ENCODE measurements at regions not wholly inside any gene's neighbourhood (a gene's known extent, or its start where the extent isn't known, plus 50 kb on each side); places are given as distances from the start of the nearest gene placed in this dataset.
"Not testable (repeated sequence)": the region's sequence is repeated elsewhere in the genome, so short reads cannot be mapped to it uniquely, and the experiment has no call there.

DNA sequence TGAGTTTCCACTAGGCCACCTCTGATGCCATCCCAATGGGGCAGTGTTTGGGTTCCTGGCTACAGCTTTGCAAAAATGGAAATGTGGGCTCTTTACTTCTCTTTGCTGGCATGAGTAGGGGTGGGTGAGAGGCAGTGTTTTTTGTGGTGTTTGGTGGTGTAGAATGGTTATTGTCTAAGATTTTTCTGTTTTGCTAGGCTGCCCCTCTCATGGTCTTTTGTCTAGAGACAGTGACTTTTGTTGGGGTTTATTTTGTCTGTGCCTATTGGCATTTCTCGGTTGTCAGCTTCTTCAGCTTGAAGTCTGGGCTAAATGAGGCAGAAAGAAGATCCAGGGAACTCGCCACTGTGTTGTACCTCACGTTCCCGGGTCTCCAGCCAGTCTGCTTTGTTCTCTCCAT is 112.1 kb downstream of the CENPF start:
- no peak for DNase-seq

DNA sequence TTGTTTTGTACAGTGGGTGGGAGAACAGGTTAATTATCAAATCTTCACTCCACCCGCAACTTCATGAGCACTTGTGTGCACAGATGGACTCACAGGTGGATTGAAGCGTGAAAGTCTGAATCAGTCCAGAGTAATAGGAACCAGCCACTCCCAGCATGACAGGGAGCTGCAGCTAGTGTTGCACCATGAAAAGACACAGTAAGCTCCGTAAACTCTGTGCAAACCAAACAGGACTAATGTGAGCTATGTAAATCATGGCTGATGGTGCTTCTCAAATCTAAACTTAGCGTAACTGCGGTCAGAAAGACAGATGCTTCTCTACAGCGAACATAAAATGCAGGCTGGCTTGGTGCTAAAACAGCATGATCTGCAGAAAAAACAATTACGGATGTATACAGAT is 114.4 kb downstream of the CENPF start:
- no peak for DNase-seq

DNA sequence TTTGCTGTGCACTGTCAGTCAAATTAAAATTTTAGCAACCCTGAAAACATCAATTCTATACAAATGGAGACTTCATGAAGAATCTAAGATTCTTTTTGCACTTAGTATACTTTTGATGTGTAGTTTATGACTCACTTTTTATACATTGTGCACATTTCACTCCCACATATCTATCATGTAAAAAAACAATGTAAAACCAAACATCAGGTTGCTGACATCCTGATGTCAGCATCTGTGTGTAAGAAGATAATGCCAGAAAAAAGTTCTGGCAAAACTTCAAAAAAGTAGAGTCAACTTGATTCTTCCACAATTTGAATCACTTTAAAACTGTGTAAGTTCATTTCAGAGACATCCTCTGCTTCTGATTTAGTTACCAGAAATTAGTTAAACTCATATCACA is 115.7 kb downstream of the CENPF start:
- no peak for DNase-seq

DNA sequence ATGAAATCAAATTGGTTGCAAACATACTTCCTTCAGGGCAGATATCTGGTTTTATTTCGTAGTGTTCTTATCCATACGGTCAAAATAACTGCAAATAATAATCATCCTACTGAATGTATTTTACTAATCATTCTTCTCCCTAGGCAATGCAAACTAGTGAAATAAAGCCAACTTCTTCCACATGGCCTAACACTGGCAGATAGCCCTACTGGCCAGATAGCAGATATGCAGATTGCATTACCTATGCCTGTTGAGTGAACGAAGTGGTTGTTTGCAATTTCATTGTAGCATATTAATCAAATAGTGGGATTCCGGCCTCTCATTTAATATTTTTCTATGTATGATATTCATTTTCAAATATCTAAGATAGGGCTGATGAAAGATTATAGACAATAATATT is 116.2 kb downstream of the CENPF start:
- DNase-seq = no peak

DNA sequence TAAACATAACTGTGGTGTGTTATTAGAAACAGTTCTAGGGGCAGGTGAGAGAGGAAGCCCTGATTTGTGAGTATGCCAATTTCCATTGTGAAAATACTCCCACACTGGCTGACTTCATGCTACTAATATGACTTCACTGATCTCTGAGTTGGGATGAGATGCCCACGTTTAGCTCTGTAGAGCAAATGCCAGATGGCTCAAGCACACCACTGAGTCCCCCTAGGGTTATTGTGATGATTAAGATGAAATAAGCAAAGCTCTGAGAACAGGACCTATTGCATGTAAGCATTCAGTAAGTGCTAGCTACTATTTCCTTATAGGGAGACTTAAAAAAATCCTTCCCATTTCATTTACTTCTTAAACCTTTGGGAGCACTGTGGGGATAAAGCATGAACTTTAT is 117.6 kb downstream of the CENPF start:
- DNase-seq = no peak

DNA sequence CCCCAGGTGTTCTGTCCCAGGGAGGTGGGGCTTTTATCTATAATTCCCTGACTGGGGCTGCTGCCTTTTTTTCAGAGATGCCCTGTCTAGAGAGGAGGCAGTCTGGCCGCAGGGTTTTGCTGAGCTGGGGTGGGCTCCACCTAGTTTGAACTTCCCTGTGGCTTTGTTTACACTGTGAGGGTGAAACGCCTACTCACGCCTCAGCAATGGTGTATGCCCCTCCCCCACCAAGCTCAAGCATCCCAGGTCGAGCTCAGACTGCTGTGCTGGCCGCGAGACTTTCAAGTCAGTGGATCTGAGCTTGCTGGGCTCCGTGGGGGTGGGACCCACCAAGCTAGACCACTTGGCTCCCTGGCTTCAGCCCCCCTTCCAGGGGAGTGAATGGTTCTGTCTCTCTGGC is 124.3 kb downstream of the CENPF start:
- DNase-seq = no peak

DNA sequence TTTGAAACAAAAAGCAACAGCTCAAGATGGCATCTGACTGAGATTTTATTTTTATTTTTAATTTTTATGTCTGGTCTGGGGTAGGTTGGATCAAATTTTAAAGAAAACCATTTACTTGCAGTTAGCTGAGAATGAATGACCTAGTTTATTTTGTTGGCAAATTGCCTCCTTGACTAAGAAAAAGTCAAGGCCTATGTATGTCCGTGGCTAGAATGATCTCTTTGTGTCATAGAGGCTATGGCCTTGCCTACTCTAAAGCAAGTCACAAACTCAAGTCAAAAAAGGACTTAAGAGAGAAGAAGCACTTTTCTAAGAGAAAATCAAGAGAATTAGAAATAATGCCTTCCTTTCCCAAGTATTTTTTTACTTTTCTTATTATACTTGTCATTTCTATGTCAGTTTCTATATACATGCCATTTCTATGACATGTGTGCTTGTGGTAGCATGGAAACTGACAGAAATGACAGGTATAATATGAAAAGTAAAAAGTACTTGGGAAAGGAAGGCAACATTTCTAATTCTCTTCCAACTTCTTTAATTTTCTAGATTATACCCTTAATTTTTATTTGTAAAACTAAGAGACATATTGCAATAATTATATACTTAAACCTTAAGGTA is 136.7 kb downstream of the CENPF start:
- DNase-seq = no peak

DNA sequence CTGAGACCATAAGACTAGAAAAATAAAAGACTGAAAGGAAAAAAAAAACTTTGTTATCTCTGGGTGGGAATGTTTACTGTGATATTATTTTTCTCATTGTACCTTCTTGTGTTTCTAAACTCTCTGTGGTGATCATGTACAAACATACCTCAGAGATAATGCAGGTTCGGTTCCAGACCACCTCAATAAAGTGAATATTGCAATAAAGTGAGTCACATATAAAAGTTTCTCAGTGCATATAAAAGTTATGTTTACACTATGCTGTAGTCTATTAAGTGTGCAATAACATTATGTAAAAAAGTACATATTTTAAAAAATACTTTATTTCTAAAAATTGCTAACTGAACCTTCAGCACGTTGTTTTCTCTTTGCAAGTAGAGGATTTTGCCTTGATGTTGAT is 137.5 kb downstream of the CENPF start:
- no peak for DNase-seq

DNA sequence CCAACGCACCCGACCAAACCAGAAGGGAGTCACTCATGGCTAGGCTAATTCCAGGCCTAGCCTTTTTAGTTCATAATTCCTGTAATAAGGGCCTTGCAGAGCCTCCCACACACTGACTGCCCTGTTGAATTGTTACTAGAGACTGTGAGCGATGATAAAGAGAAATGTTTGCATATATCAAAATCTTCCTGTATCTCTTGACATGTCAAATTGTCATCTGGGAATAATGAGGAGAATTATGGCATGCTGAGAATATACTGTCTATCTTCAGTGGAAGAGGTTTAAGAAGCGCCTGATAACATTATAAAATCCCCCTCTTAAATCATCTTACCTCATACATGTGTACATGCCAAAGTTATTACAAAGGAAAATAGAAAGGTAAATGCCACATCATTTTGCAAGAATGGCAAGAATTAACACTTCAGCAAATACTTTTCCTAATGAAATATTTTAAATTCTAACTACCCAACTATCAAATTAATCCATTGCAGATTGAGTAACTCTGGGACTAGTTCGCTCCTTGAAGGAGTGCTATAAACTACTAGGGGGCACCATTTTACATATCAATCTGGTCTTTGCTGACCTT is 144.1 kb downstream of the CENPF start:
- no peak for DNase-seq

DNA sequence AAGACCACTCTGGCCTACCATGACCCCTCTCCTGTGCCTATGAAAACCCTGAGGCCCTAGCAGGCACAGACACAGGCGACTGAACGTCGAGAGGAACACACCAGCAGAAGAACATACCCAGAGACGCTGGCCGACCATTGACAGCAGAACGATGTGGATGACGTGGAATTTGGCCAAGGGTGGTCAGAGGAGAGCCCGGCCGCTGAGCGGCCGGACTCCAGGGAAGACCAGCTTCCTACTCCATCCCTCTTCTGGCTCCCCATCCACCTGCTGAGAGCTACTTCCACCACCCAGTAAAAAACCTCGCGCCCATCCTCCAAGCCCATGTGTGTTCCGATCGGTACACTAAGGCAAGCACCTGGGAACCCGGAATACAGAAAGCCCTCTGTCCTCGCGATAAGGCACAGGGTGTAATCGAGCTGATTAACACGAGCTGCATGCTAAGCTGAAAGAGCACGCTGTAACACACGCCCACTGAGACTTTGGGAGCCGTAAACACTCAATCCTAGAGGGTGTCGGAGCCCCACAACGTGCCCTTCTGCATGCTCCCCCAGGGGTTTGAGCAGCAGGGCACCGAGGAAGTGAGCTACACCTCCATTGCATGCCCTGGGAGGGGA is 150.3 kb downstream of the CENPF start:
- no peak for DNase-seq

DNA sequence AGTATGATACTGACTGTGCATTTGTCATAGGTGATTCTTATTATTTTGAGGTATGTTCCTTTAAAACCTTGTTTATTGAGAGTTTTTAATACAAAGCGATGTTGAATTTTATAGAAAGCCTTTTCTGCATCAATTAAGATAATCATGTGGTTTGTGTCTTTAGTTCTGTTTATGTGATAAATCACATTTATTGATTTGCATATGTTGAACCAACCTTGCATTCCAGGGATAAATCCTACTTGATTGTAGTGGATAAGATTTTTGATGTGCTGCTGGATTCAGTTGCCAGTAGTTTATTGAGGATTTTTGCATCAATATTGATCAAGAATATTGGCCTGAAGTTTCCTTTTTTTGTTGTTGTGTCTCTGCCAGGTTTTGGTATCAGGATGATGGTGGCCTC is 158.0 kb downstream of the CENPF start:
- DNase-seq = no peak

DNA sequence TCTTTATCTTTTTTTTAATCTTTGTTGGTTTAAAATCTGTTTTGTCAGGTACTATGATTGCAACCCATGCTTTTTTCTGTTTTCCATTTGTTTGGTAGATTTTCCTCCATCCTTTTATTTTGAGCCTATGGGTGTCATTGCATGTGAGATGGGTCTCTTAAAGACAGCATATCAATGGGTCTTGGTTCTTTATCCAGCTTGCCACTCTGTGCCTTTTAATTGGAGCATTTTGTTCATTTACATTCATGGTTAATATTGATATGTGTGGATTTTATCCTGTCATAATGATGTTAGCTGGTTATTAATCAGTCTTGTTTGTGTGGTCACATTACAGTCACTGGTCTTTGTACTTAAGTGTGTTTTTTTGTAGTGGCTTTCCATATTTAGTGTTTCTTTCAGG is 159.9 kb downstream of the CENPF start:
- DNase-seq = no peak

DNA sequence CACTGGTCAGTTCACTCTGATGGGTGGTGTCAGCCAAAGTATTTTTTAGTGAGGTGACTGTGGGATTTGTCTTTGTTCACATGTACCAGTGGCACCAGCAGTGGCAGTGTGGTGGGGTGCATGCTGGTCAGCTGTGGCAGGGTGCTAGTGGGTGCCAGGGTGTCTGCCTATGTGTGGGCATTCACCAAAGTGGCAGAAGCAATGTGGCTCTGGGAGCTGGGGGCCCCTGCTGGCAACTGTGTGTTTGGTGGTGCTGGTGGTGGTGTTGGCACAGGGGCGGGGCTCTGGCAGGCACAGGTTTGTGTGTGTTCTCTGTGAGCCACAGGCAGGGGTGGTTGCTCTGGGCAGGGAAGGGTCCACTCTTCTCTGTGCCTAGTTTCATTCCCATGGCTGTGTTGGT is 161.5 kb downstream of the CENPF start:
- no peak for DNase-seq

DNA sequence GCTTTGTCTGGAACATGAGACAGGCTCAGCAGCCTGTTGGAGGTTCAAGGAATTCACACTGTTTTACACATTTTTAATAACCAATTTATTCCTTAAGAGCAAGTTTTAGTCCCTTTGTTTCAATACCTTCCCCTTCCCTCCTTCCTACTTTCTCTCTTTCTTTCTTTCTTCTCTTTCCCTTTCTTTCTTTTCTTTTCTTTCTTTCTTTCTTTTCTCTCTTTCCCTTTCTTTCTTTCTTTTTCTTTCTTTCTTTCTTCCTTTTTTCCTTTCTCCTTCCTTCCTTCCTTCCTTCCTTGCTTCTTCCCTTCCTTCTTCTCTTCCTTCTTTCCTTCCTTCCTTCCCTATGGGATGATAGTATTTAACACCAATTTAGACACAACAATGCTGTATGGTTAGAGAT is 164.2 kb downstream of the CENPF start:
- no peak for DNase-seq

DNA sequence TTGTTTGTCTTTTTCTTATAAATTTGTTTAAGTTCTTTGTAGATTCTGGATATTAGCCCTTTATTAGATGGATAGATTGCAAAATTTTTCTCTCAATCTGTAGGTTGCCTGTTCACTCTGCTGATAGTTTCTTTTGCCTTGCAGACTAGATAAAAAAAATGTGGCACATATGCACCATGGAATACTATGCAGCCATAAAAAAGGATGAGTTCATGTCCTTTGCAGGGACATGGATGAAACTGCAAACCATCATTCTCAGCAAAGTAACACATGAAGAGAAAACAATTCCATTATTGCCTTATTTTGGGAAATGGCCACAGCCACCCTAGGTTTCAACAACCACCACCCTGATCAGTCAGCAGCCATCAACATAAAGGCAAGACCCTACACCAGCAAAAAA is 166.7 kb downstream of the CENPF start:
- not testable (repeated sequence) for DNase-seq

DNA sequence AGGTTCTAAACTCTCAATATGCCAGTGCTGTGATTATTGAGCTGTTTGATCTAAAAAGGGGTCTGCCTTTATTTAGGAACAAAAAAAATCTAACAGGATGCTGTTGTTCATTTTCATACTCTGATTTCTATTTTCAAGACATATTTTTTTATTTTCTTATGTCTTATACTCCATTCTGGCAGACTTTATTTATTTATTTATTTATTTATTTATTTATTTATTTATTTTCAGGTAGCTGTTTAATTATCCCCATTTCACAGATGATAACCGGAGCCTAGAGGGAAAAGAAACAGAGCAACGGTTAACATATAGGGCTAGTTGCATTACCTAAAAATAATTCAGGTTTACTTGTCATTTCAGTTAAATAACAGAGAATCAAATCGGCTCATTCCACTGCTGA is 174.4 kb downstream of the CENPF start:
- no peak for DNase-seq

DNA sequence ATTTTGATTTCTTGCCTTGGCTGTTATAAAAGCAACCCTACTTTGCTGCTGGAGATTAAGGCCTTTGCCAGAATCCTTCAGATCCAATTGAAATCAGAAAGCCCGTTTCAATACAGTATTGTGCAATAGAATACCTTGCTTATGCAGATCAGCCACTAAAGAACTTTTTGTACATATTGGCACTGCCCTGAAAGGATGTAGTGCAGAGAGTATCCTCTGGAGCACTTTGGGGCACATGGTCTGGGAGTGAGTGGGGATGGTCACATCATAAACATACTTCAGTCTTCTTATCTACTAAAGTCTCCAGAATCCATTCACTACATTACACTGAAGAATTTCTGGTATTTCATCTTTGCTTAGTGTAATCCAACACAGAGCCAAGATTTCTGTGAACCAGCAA is 189.0 kb downstream of the CENPF start:
- DNase-seq = no peak

DNA sequence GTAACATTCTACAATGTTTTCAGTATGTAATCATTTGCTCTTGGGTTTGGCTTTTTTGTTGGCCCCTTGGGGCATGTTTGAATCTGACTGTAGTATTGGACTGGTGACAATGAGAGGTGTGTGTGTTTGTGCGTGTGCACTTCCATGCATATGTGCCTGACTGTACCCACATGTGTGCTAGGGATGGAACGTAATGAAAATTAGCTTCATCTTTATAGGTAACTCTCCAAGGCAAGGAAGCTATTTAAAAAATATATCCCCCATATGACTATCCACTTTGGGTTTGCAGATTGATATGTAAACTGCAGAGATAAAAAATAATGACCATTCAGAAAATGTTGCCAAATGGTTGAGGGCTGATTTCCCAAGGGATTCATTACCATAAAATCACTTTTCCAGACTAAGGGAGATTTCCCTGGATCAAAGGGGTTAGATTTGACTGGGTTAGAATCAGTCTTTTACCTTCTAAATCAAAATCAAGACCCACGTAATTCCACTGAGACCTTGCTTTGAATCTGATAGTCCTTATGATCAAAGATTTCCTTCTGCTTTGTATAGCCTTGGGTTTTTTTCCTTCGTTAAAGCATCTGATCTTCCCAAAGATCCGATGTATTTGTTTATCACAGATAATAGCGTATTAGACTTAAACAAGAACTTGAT is 189.7 kb downstream of the CENPF start:
- DNase-seq = no peak

DNA sequence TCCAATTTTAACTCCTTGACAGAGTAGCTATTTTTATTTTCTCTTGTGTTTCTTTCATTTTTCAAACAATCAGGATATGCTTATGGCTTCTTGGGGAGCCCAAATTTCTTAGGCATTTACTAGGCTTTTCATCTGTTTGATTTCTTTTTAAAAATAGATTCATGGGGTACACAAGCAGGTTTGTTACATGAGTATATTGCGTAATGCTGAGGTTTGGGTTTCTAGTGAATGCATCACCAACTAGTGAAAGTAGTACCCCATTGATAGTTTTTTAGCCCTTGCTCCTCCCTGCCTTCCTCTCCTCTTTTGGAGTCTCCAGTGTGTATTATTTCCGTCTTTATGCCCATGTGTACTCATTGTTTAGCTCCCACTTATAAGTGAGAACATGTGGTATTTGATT is 190.7 kb downstream of the CENPF start:
- DNase-seq = no peak

DNA sequence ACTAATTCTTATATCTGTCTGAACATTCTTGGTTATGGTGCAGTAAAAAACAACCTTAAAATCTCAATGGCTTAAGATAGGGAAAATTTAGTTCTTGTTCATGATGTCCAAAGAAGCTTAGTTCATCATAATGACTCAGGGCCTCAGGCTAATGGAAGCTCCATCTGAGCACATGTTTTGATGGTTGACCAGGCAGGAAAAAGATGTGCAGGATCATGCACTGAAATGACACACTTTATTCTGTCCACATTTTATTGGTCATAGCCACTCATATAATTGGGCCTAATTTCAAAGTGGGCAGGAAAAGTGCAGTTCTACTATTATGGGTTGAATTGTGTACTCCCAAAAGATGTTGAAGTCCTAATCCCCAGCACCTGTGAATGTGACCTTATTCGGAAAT is 198.2 kb downstream of the CENPF start:
- DNase-seq = no peak

DNA sequence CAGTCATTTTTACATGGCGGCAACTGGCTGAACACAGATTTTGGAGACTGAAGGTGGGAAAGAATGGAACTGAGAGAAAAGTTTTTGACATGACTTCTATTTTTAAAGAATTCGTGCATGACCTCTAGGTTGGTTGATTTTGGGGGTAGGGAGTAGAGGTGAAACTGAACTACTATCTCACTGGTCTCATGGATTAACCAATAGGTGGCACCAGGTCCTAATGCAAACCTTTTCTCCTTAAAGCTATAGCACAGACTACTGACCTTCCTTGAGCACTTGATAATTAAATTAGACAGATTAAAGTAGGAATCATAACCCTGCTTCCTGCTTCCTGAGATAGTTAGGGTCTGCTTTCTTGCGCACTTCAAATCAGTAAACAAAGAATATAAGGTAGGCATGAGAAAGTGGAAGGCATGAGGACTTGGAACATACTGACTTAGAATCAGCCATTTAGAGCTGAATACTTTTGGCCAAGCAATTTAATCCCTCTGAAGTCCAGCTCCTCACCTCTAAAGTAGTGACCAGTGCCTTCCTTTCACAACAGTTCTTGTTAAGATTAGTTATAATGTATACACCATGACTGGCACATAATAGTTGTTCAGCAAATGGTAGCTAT is 206.0 kb downstream of the CENPF start:
- DNase-seq = no peak

DNA sequence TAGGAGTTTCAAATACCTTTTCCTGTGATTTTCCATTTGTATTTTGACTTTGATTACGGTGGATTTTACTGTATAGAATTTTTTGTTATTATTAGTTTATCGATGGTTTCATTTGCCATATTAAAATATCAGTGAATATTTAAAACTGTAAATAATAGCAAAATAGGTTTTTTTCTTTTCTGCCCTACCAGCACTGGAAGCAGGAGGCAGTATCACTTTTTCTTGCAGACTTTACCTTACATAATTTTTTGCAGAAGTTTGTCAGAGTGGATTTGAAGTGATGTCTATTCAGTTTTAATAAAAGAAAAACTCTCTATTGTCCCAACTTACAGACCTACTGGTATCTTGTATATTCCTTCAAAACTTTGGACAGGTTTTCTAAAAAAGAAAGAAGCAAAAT is 213.6 kb downstream of the CENPF start:
- no peak for DNase-seq

DNA sequence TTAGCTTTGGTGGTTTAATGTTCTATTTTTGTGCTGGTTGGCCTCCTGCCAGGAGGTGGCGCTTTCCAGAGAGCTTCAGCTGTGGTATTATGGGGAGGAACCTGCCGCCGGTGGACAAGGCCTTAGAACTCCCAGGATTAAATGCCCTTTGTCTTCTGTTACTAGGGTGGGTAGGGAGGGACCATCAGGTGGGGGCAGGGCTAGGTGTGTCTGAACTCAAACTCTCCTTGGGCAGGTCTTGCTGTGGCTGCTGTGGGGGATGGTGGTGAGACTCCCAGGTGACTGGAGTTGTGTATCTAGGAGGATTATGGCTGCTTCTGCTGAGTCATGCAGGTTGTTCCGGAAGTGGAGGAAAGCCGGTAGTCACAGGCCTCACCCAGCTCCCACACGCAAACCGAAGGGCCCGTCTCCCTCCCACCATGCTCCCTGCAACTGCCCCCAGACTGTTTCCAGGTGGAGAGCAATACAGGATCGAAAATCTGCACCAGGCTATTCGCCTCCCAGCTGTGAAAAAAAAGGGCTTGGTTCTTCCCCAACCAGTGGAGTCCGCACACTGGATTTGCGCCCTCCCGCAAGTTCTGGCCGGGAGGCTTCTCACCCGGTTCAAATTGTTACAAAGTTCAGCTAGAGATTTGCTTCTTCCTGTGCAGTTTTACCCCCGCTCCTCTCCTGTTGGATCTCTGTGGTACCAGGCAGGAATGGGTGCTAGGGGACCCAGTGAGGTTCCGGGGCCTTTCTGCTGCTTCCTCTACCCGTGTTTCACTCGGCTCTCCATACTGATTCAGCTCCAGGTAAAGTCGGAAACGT is 220.5 kb downstream of the CENPF start:
- DNase-seq = no peak
